HG03442 (cell line): ENCODE measurements at regions not wholly inside any gene's neighbourhood (a gene's known extent, or its start where the extent isn't known, plus 50 kb on each side); places are given as distances from the start of the nearest gene placed in this dataset.

ENCODE experiments used
- ATAC-seq: cut with Tn5 transposase; IDR thresholded peaks from one replicate; pipeline ENCODE4 v1.9.1; 2021; ENCODE audit warnings: mild to moderate bottlenecking, moderate library complexity; ENCODE audit not compliant: unreplicated experiment

DNA sequence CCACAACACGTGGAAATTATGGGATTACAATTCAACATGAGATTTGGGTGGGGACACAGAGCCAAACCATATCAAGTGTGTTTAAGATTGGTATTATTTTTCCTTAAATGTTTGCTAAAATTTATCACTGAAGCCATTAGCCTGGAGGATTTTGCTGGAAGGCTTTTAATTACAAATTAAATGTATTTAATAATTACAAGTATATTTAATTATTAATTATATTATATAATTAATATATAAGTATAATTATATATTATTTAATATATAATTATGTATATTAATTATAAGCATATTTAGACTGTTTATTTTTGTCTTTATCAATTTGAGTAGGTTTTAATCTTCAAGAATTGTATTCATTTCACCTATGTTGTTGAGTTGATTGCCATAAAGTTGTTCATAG, 427.4 kb upstream of the FLRT2 start:
- ATAC-seq: no peak

DNA sequence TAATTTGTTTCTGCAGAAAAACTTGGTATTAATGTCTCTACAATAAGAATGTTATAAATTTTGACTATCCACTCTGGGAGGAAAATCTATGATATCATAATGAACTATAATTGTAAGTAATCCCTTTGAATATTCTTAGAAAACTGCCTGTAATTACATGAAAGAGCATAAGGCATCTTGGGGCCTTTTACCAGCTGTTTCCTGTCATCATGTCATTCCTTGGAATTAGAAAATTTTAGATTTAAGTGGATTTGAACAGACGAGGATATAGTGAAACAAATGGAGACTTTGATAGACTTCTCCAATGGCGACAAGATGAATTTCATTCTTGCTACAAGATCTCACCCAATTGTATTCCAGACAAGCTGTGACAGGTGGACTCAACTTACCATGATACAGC, 423.4 kb upstream of the FLRT2 start:
- ATAC-seq: no peak

DNA sequence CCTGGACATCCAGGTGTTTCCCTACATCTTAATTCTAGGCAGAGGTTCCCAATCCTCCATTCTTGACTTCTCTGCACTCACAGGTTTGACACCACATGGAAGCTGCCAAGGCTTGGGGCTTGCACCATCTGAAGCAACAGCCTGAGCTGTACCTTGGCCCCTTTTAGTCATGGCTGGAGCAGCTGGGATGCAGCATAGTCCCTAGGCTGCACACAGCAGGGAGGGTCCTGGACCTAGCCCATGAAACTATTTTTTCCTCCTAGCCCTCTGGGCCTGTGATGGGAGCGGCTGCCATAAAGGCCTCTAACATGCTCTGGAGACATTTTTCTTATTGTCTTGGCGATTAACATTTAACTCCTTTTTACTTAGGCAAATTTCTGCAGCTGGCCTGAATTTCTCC, 417.2 kb upstream of the FLRT2 start:
- no peak for ATAC-seq

DNA sequence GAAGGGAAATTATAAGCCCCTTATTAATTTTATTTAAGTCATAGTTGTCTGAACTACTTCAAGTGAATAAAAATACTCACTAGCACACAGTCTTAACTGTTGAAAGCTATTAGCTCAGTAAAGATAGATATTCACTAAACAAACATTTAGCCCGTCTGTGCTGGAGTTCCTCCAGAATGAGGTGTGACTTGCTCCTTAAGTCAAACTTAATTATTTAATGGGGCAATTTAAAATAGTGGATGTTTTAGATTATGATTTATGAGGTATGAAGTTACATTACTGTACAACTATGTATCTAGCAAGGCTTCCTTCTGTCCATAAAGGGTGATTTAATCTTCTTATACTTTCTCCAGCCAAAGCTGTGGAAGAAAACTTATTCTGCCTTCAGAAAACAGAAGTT, 414.0 kb upstream of the FLRT2 start:
- ATAC-seq: no peak

DNA sequence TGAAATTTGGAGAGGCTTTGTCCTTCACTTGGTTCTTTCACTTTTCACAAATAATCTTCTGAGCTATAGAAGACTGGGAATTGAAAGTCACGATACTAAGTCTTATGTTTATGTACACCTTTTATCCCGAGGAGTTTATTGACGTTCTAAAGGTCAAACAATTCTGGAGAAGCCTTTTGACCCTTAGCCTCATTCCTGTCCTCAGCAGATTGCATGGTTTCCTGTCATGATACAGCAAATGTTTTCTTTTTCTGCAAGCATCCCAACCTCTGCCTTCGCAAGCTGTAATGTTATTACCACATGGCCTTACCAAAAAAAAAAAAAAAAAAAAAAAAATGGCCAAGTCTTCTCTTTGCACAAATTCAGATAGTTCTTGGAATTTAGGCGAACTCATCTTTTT, 411.7 kb upstream of the FLRT2 start:
- no peak for ATAC-seq

DNA sequence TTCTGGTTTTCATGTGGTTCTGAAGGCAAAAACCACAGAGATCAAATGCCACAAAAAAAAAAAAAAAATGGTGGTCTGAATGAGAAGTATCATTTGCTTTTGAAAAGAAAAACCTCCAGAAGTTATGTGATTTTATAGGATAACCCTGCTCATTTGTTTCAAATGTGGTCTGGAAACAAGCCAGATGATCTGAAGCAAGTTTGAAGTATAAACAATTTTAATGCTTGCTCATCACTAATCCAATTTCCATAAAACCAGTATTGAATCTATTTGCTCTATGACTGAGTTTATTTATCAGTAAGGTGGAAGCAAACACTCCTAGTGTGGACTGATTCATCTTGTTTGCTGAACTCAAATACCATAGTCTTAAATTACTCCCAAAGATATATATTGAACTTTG, 407.3 kb upstream of the FLRT2 start:
- ATAC-seq: no peak

DNA sequence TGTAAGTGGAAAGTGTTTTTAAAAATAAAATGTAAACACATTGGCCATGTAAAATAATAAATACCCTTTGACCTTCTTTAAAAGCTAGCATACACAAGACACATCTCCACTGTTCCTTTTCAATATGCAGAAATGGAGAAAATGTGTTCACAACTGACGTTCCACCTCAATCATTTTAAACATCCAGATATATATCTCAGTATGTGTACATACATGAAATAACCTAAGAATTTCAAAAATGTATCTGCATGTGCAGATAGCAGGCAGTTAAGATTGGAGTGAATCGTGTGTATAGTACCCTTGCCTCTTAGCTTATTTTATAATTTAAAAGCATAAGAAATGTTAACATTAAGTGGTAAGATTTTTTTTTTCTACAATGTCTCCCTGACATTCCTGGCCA, 406.2 kb upstream of the FLRT2 start:
- no peak for ATAC-seq

DNA sequence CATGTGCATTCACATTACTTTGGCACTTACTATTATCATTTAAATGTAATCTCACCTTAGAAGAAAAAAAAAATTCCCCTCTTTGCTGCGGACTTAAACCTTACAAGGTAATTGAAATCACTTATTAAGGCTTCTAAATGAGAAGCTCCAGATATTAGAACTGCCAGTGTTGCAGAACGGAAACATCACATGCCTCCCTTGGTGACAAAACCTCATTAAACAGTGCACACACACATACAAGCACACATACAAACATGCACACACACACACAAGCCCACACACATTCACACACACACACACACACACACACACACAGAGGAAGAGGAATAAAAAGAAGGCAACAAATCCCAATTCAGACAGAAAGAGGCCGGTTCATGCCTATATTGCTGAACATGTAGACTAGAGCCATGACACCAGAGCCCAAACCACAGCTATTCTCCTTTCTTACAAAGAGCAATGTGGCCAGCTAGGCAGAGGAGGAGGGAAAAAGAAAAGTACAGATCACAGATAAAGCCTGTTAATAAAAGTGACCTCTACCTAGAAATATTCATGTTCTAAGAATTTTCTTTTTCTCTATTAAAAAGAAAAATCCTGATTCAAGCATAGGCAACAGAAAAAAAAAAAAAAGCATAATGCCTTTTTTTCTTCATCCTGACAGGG, 405.2 kb upstream of the FLRT2 start:
- no peak for ATAC-seq

DNA sequence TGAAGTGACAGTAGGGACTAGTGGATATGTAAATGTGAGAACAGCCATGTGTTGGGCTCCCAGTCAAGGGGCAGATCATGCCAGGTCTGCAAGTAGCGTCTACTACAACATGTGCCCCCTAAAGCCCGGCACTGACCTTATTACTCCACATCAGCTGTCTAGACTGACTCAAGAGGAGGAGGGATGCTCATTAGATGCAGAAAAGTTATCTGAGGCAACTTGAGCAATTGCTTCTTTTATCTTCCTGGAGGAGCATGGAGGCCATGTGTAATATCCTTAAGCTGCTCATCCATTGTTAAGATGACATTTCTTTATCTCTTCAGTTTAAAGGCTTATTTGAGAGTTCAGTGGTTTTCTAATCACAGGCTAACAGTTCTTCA, 404.7 kb upstream of the FLRT2 start:
- no peak for ATAC-seq

DNA sequence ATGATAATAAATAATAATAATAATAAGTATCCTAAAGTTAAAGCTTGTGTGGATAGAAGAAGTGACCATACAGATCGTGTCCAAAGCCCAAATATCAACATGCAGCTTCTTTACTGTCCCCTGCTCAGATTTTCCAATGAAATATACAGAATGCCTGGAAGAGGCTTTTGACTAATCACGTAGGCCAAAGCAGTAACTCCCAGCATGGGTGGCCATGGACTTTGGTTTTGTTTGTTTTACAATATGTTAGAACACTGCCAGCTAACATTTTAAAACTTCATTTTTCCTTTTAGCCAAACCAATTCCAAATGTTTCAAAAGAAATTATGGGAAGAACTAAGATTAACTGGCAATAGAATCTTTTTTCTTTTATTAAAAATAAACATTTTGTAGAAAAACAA, 400.0 kb upstream of the FLRT2 start:
- ATAC-seq: no peak

DNA sequence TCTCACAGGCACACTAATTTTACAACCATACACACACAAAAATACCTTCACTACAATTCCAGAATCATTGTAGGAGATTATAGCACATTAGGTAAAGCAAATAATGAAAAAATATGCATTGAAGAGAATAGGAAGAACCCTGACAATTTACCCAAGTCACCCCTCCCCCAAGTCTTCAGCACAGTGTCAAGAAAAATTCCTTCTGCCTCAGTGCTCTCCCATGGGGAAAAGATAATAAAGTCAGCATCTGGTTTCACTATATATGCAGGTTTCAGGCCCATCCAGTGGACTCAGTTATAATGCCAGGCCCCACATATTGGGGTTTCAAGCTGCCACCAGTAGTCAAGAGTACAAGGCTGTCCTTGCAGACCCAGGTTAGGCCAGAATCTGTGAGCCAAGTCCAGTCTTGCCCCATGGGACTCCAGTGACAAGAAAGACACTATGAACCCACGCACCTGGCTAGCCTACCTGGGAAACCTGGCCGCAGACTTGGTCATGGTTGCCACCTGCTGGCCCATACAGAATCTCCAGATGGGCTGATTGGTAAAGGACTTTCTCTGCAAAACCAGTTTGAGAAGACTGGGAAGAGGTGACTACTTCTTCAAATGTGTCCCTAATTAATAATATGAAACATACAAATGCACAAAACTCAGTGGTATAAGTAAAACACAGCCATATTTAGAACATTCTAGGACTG, 398.6 kb upstream of the FLRT2 start:
- ATAC-seq: no peak

DNA sequence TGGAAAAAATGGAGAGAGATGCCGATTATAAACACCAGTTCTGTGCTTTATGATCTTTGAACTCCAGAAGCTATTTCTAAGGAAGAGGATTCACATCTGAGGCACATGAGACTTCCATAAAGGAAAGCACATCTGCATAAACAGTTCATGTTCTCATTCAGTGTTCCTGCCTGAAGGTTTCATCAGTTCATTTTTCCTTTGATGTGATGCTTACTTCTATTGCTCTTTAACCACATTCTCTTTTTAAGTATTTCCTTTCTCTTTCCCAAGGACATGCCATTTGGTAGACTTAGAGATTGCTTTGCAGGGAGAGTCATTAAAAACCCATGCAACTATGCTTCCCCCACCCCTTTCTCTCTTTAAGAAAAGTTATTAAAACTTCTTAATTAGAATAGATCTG, 387.0 kb upstream of the FLRT2 start:
- no peak for ATAC-seq

DNA sequence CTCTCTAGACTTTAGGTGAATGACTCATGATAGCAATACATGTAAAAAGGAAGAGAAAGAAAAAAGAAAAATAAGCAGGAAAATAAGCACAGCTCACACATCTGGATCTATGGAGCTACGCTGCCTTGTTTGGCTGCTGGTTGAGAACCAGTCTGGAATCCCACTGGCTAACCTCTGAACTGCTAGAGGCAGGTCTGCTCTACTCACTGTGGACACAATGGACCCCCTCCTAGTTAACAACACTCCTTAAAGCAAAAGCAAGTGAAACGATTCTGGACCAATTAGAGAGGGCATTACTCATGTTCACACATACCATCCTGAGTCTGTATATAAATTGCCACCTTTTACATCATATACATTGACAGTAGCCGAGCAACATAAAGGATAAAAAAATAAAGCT, 383.2 kb upstream of the FLRT2 start:
- ATAC-seq: no peak

DNA sequence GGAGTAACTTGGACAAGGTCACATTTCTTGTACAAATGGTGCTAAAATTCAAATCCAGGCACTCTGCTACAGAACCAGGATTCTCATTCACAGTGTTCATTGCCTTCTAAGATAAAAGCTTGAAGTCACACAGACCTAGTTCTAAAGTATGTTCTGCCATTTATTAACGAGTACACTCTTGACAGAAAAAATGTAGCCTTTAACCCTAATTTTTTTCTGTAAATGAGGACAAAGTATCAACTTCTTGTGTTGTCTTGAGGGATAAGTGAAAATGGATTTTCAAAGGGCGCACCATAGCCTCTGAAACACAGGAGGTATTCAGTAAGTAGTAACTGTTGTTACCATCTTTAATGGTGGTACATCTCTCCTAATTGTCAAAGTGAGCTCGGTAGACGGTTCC, 379.8 kb upstream of the FLRT2 start:
- ATAC-seq: no peak

DNA sequence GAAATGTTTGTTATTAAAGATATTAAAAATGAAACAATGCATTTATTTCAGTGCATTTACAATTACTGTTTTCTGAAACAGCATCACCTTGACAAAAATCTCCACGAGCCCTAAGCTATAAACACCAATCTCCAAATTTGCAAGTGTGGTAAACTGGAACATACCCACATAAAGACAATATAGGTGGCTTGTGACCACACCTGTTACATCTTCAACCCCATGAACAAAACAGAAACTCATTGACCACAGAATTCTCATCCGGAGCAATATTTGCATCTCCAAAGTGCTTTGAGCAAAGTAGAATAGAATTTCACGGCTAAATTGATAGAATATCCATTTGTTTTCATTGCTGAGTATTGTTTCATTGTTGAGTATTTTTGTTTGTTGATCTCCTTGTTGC, 375.2 kb upstream of the FLRT2 start:
- ATAC-seq: no peak

DNA sequence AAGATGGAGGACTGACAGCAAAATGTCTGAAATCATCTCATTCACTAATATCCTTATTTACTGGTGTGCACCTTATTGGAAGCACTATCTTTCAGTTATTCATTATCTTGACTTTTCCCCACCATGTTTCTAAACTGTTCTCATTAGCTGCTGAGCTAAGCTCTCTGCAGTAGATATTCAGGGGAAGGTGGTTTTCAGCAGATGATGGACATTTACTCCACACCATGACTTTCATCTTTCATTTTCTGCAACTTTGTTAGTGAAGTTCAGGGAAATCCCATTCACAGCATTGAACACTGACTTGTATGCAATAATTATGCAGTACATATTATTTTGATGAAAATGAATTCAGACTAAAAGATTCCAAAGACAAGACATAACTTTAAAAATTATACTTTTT, 373.6 kb upstream of the FLRT2 start:
- no peak for ATAC-seq

DNA sequence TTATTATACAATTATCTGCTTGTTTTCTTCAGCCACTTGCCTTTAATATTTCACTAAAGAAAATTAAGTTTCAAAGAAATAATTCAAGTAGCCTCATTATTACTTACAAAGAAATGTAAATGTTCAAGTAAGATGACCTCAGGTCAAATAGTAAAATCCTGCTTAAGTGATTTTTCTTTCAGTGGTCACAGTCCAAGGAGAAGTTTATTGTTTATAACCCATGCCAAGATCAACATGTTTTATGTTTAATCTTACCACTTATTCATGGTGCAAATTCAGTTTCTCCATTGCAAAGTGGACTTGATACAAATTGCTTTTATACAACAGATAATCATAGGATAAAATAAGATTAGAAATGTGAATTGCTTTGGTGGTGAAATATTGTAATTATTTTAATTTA, 370.2 kb upstream of the FLRT2 start:
- no peak for ATAC-seq

DNA sequence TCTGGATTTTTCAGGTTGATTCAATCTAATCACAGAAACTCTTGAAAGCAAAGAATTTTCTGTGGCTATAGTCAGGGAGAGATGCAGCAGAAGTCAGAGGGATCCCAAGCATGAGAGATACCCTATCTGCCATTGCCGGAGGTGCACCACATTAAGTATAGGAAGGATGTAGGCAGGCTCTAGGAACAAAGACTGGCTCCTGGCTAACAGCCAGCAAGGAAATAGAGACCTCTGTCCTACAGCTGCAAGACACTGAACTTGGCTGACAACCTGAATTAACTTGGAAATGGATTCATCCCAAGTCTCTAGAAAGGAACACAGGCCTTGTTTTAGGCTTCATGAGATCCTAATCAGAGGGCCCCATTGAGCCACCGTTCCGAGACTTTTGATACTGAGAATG, 364.9 kb upstream of the FLRT2 start:
- ATAC-seq: no peak

DNA sequence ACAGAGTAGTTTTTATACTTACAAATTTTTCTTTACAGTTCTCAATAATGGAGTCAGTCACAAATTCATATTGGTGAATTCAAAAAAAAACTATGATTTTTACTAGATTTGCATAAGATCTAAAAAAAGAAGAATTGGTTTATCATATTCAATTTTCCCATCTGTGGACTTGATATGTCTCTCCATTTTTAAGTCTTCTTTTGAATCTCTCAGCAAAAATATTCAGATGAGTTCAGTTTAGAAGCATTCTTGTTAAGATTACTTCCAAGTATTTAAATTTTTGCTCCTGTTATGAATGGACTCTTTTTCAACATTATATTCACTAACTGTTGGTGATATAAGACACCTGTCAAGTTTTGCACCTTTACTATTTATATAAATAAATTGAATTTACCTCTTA, 360.6 kb upstream of the FLRT2 start:
- no peak for ATAC-seq

DNA sequence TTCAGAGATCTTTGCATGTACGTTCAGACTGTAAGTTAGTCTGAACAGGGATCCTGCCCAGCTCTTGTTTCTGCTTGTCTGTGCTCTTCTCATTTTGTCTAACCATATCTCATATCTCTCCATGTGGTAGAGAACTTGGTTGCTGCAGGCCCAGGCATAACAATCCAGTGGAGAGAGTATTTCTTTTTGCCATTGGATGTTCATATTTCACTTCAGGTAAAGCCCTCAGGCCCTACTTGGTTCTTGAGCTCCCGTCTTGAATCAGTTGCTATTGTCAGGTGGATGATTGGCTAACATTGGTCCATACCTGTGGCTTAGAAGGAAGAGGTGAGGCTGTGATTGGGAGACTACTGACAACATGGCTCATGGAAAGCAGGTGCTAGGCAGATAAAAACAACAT, 357.7 kb upstream of the FLRT2 start:
- no peak for ATAC-seq

DNA sequence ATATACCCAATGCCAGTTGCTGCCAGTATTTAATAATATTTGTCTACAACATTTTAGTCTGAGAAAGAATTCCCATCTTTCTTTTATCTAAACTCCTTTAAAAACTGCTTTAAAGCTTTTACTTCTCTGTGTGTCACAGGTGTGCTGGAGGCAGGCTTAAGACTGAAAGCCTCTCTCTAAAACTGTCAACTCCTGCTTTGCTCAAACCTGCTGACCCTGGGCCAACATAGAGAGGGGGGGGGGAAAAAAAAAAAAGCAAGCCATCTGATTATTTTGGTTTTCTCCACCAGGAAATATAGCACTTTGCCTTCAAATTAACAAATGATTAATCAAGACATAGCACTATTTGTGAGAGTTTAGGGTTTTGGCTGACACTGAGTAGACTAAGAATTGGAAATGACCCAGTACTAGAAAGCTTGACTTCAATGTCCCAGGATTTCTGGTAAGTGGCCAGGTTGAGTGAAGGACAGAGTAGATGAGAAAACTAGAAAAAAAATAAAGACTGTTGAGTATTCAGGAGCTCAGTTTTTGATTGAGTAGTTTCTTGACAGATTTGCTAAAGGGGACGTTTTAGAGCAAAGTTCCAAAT, 357.0 kb upstream of the FLRT2 start:
- no peak for ATAC-seq

DNA sequence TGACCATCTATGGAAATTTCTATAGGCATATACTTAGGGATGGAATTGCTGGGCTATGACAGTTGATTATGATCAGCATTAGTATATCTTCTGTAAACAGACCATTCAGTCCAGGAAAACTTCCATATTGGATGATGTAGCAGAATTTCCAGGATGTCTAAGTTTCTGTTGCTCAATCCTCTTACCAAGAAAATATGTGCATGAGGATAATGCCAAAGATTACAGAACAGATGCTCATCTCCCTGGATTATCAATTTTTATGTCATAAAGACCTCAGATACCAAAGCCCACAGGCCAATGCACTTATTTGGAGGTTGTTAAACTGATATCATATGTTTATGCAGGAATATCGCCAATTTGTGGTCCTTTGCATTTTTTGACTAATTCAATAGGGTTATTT, 354.4 kb upstream of the FLRT2 start:
- ATAC-seq: no peak

DNA sequence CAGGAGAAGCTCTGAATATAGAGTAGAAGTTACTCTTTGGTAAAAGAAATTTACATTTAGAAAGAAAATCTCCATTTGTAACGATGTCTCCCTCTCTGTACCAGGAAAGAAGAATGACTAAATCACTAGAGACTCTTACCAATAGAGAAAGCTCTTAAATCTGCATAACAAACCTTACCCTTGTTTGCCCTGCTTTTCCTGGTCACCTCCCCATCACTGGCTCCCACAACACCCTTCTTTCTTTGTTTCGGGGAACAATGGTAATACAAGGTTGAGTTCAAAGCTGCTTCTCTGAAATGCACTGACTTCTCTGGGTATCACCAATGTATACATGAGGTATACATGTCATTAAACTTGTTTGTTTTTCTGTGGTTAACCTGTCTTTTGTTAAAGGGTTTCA, 351.1 kb upstream of the FLRT2 start:
- no peak for ATAC-seq
